Choroid plexus epithelial cell (primary cell): ENCODE measurements at regions not wholly inside any gene's neighbourhood (a gene's known extent, or its start where the extent isn't known, plus 50 kb on each side); places are given as distances from the start of the nearest gene placed in this dataset.

Experiments
- DNase-seq: peaks from one replicate; pipeline ENCODE4 v3.0.0-alpha.2; 2010; ENCODE audit warnings: low read depth
- H3K4me3 ChIP-seq: 2 replicates; pipeline ENCODE4 v1.5.1; 2011; ENCODE audit warnings: low read depth, mild to moderate bottlenecking, control low read depth, low read length, moderate library complexity
- CTCF ChIP-seq: conservative IDR thresholded peaks from 2 replicates; pipeline ENCODE4 v1.5.1; 2011; ENCODE audit warnings: low read depth, mild to moderate bottlenecking, control low read depth, inconsistent platforms, low read length, moderate library complexity

GRCh38 chr1:78385744-78386462 lies 104.9 kb upstream of the PTGFR start:
- DNase-seq, result no peak
- no peak for TF ChIP-seq CTCF
- no peak overlapping the region for H3K4me3 ChIP-seq

GRCh38 chr1:78387201-78387600 lies 103.6 kb upstream of the PTGFR start:
- H3K4me3 ChIP-seq, result no peak overlapping the region
- TF ChIP-seq CTCF, result no peak
- DNase-seq, result no peak

- no peak for TF ChIP-seq CTCF
- no peak overlapping the region for H3K4me3 ChIP-seq
- peak; percentile 32 for DNase-seq
Measured at GRCh38 chr1:78387871-78388270, 102.9 kb upstream of the PTGFR start.

GRCh38 chr1:78388275-78388674 lies 102.5 kb upstream of the PTGFR start:
- DNase-seq, result peak; percentile 15
- TF ChIP-seq CTCF, result no peak
- H3K4me3 ChIP-seq, result no peak overlapping the region

- peak; percentile 17 for DNase-seq
- H3K4me3 ChIP-seq, result no peak overlapping the region
- TF ChIP-seq CTCF, result no peak
Measured at GRCh38 chr1:78401148-78401547, 89.6 kb upstream of the PTGFR start.

- no peak for TF ChIP-seq CTCF
- H3K4me3 ChIP-seq, result no peak overlapping the region
- DNase-seq, result no peak
Measured at GRCh38 chr1:78408192-78408591, 82.6 kb upstream of the PTGFR start.

GRCh38 chr1:78408810-78409209 lies 82.0 kb upstream of the PTGFR start:
- TF ChIP-seq CTCF, result no peak
- DNase-seq, result no peak
- no peak overlapping the region for H3K4me3 ChIP-seq
